ENCODE measurements at regions not wholly inside any gene's neighbourhood (a gene's known extent, or its start where the extent isn't known, plus 50 kb on each side); places are given as distances from the start of the nearest gene placed in this dataset.

DNA sequence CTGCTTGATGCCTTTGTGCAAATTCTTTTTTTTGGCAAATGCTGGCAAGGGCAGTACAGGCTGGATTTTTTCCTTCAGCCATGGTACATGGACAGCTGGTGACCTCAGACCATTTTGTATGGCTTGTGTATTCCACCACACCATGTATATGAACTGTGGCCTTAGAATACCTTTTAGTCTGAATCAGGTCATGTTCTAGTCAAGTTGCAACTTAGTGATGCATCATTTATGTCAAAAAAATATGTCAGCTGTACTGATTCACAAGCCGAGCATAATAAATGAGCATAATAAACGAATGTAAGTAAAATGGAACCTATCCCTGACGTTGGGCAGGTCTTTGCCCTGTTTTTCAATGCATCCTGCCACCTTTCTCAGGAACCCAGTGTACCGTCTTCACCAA lies 219.7 kb upstream of the RUNX1 start:
- no peak overlapping the region for H3K4me3 ChIP-seq
- intact Hi-C loops (cut with DNase I) = no loop called here
- no peak for ATAC-seq
- DNase-seq = no peak
- TF ChIP-seq, protein P1, sequence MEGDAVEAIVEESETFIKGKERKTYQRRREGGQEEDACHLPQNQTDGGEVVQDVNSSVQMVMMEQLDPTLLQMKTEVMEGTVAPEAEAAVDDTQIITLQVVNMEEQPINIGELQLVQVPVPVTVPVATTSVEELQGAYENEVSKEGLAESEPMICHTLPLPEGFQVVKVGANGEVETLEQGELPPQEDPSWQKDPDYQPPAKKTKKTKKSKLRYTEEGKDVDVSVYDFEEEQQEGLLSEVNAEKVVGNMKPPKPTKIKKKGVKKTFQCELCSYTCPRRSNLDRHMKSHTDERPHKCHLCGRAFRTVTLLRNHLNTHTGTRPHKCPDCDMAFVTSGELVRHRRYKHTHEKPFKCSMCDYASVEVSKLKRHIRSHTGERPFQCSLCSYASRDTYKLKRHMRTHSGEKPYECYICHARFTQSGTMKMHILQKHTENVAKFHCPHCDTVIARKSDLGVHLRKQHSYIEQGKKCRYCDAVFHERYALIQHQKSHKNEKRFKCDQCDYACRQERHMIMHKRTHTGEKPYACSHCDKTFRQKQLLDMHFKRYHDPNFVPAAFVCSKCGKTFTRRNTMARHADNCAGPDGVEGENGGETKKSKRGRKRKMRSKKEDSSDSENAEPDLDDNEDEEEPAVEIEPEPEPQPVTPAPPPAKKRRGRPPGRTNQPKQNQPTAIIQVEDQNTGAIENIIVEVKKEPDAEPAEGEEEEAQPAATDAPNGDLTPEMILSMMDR (IDR thresholded peaks at IDR 0.05) = no peak
- no peak for TF ChIP-seq POLR2A (IDR thresholded peaks at IDR 0.05)
- H3K9me3 ChIP-seq = no peaks in the 10 kb centered on the region
- H3K36me3 ChIP-seq = no peaks in the 10 kb centered on the region
- 63% methylated on average over 4 of the region's 4 CpGs for WGBS (ENCODE audit: insufficient coverage, low coverage, low lambda C conversion rate, missing lambda C conversion rate)
- H3K4me1 ChIP-seq = no peaks in the 10 kb centered on the region
- H3K27me3 ChIP-seq = no peaks in the 10 kb centered on the region
- H3K27ac ChIP-seq = no peak overlapping the region

DNA sequence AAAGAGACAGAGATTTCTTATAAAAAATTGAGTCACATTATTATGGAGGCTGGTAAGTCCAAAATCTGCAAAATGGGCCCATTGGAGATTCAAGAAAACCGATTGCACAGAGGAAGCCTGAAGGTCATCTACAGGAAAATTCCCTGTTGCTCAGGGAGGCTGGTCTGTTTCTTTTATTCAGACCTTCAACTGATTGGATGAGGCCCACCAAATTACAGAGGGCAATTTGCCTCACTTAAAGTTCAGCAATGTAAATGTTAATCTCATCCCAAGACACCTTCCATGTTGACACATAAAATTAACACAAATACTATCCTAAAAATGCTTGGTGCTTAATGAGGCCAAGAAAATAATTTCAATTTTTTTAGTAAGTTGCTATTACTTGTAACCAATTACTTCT lies 219.2 kb upstream of the RUNX1 start:
- Histone ChIP-seq H3K27me3 (no peaks in the 10 kb centered on the region), H3K27ac (no peak overlapping the region), H3K9me3 (no peaks in the 10 kb centered on the region), H3K36me3 (no peaks in the 10 kb centered on the region), H3K4me3 (no peak overlapping the region), H3K4me1 (no peaks in the 10 kb centered on the region)
- DNase-seq (no peak), ATAC-seq (no peak)
- intact Hi-C loops (cut with DNase I) = no loop called here
- TF ChIP-seq POLR2A (IDR thresholded peaks at IDR 0.05) = no peak
- TF ChIP-seq, protein P1 (IDR thresholded peaks at IDR 0.05) = no peak
- WGBS (ENCODE audit: insufficient coverage, low coverage, low lambda C conversion rate, missing lambda C conversion rate) = 80% methylated on average over 1 of the region's 1 CpG

DNA sequence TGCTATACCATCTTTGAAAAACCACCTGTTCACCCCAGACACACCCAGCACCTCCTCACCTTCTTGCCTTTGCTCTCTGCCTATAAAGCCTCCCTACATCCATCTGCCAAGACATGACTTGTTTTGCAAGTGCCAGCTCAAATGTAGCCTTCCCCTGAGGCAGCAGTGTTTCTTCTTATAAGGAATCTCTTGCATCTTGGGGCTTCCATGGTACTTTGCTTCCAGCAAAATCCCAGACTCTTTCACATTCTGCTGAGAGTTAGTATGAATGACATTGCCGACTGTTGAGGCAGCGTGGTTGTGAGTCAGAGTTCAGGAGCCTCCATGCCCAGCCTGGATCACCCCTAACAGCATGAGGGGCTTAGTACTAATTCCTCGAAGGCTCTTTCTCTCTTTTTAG lies 217.4 kb upstream of the RUNX1 start:
- DNase-seq (no peak), ATAC-seq (no peak)
- no peaks in the 10 kb centered on the region for H3K4me1 ChIP-seq
- no peaks in the 10 kb centered on the region for H3K36me3 ChIP-seq
- intact Hi-C loops (cut with DNase I) = no loop called here
- 70% methylated on average over 2 of the region's 3 CpGs for WGBS (ENCODE audit: insufficient coverage, low coverage, low lambda C conversion rate, missing lambda C conversion rate)
- H3K9me3 ChIP-seq = no peaks in the 10 kb centered on the region
- no peak overlapping the region for H3K4me3 ChIP-seq
- H3K27me3 ChIP-seq = no peaks in the 10 kb centered on the region
- TF ChIP-seq, protein P1 (IDR thresholded peaks at IDR 0.05) = no peak
- no peak for TF ChIP-seq POLR2A (IDR thresholded peaks at IDR 0.05)
- no peak overlapping the region for H3K27ac ChIP-seq

DNA sequence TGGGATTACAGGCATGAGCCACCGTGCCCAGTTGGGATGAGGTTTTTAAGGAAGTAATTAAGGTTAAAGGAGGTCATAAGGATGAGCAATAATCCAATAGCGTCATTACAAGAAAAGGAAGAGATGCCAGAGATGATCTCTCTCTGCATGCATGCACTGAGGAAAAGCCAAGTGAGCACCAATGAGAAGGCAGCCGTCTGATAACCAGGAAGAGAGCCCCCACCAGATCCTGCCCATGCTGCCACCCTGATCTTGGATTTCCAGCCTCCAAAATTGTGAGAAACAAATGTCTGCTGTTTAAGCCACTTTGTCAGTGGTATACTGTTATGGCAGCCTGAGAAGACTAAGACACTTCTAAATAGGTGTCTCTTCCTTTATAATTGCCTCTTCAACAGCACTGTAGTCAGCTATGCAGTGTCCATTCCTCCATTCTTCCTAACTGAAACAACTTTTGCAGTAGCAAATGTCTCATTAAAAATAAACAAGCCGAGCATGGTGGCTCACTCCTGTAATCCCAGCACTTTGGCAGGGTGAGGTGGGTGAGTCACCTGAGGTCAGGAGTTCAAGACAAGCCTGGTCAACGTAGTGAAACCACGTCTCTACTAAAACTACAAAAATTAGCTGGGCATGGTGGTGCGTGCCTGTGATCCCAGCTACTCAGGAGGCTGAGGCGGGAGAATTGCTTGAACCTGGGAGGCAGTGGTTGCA lies 216.2 kb upstream of the RUNX1 start:
- TF ChIP-seq POLR2A (IDR thresholded peaks at IDR 0.05) = no peak
- TF ChIP-seq, protein P1 (IDR thresholded peaks at IDR 0.05) = no peak
- H3K4me1 ChIP-seq = no peaks in the 10 kb centered on the region
- WGBS (ENCODE audit: insufficient coverage, low coverage, low lambda C conversion rate, missing lambda C conversion rate) = 74% methylated on average over 3 of the region's 8 CpGs
- H3K4me3 ChIP-seq = no peak overlapping the region
- H3K27ac ChIP-seq = no peak overlapping the region
- no peaks in the 10 kb centered on the region for H3K9me3 ChIP-seq
- H3K27me3 ChIP-seq = no peaks in the 10 kb centered on the region
- DNase-seq (no peak), ATAC-seq (no peak)
- no peaks in the 10 kb centered on the region for H3K36me3 ChIP-seq
- intact Hi-C loops (cut with DNase I) = no loop called here
